H1 (cell line): ENCODE measurements at regions not wholly inside any gene's neighbourhood (a gene's known extent, or its start where the extent isn't known, plus 50 kb on each side); places are given as distances from the start of the nearest gene placed in this dataset.

Experiments
- CTCF ChIA-PET: fragments of 300-600 bp; sonication (Branson Sonifier 250); formaldehyde crosslinking; loops from one replicate; lab custom pipeline; 2021; ENCODE audit not compliant: partially characterized antibody; lab: Charles Lee
- POLR2A ChIA-PET: fragments of 300-600 bp; sonication (Branson Sonifier 250); formaldehyde crosslinking; loops from one replicate; lab custom pipeline; 2021; ENCODE audit warnings: inconsistent platforms; ENCODE audit not compliant: partially characterized antibody; lab: Charles Lee
- DNase-seq, 2 experiments: peaks; one replicate each; pipeline versions ENCODE4 v3.0.0 to v3.0.0-alpha.2; 2010 to 2022; ENCODE audit warnings: low spot score in 2 of 2, low read depth in 1 of 2, mixed read lengths in 1 of 2
- FAIRE-seq: peaks from 2 replicates; lab custom pipeline; 2011; peaks lifted over from hg19 to GRCh38; lab: Jason Lieb, UNC
- H2AFZ ChIP-seq: 2 replicates; pipeline ENCODE4 v1.8.1; 2012; ENCODE audit warnings: low read length, inconsistent platforms
- H2AK5ac ChIP-seq: 2 replicates; pipeline ENCODE4 v1.6.1; 2013; ENCODE audit warnings: low read depth, low read length
- H2BK120ac ChIP-seq: replicated peaks from 2 replicates; pipeline ENCODE3; 2013; ENCODE audit warnings: low read depth, low read length, inconsistent platforms
- H2BK12ac ChIP-seq: 2 replicates; pipeline ENCODE4 v1.6.1; 2013; ENCODE audit warnings: low read depth, low read length
- H2BK15ac ChIP-seq: 2 replicates; pipeline ENCODE4 v1.6.1; 2013; ENCODE audit warnings: low read length
- H2BK20ac ChIP-seq: 2 replicates; pipeline ENCODE4 v1.6.1; 2013; ENCODE audit warnings: low read length
- H2BK5ac ChIP-seq: 2 replicates; pipeline ENCODE4 v1.6.1; 2013; ENCODE audit warnings: low read depth, low read length
- H3K14ac ChIP-seq: 2 replicates; pipeline ENCODE4 v1.6.1; 2013; ENCODE audit warnings: inconsistent platforms; ENCODE audit not compliant: insufficient read length
- H3K18ac ChIP-seq: 2 replicates; pipeline ENCODE4 v1.6.1; 2013; ENCODE audit warnings: low read length; ENCODE audit errors: extremely low read depth
- H3K23ac ChIP-seq: 2 replicates; pipeline ENCODE4 v1.6.1; 2013; ENCODE audit warnings: inconsistent platforms; ENCODE audit not compliant: insufficient read length
- H3K23me2 ChIP-seq: 2 replicates; pipeline ENCODE4 v1.6.1; 2013; ENCODE audit warnings: low read depth, low read length
- H3K27ac ChIP-seq: 2 replicates; pipeline ENCODE4 v1.6.1; 2011; ENCODE audit warnings: low read depth, low read length, inconsistent platforms
- H3K27me3 ChIP-seq, 4 experiments: replicated peaks in 1 of 4; 1 replicate in 1 of 4; 2 replicates in 3 of 4; pipeline versions ENCODE4 v1.6.1 to v1.8.1; 2011 to 2013; ENCODE audit warnings: low read length in 3 of 4, mild to moderate bottlenecking in 3 of 4, inconsistent platforms in 2 of 4, mixed read lengths in 2 of 4, moderate library complexity in 1 of 4; ENCODE audit not compliant: control insufficient read depth in 3 of 4, insufficient read depth in 3 of 4; ENCODE audit errors: extremely low read depth in 1 of 4
- H3K36me3 ChIP-seq, 4 experiments: 2 replicates each; pipeline versions ENCODE4 v1.6.1 to v1.8.1; 2011 to 2013; ENCODE audit warnings: mild to moderate bottlenecking in 4 of 4, low read length in 3 of 4, moderate library complexity in 2 of 4, control low read depth in 1 of 4, inconsistent platforms in 1 of 4; ENCODE audit not compliant: insufficient read depth in 4 of 4, control insufficient read depth in 2 of 4
- H3K4ac ChIP-seq: replicated peaks from 2 replicates; pipeline ENCODE3; 2013; ENCODE audit warnings: low read length, low read depth, mixed read lengths, inconsistent platforms; ENCODE audit not compliant: insufficient read length
- H3K4me1 ChIP-seq, 4 experiments: replicated peaks in 1 of 4; 1 replicate in 1 of 4; 2 replicates in 3 of 4; pipeline versions ENCODE4 v1.6.1 to v1.8.1; 2011 to 2013; ENCODE audit warnings: low read length in 3 of 4, inconsistent platforms in 2 of 4, mixed read lengths in 1 of 4; ENCODE audit not compliant: insufficient read depth in 4 of 4, control insufficient read depth in 3 of 4
- H3K4me2 ChIP-seq, 2 experiments: 2 replicates each; pipeline versions ENCODE4 v1.6.1 to v1.8.1; 2011 to 2013; ENCODE audit warnings: low read depth in 2 of 2, low read length in 2 of 2, control low read depth in 1 of 2, inconsistent platforms in 1 of 2, mild to moderate bottlenecking in 1 of 2; ENCODE audit not compliant: insufficient read depth in 1 of 2
- H3K4me3 ChIP-seq, 4 experiments: fragments of 200-600, 300-600 bp in 1 of 4; sonication (generic), shearing (Covaris generic), sonication (Bioruptor Twin) in 1 of 4; 2 replicates each; pipeline versions ENCODE4 v1.5.1 to v1.8.1; 2011 to 2016; ENCODE audit warnings: low read length in 4 of 4, low read depth in 3 of 4, control low read depth in 2 of 4, inconsistent platforms in 2 of 4, mild to moderate bottlenecking in 2 of 4, mixed read lengths in 1 of 4, moderate library complexity in 1 of 4; ENCODE audit not compliant: insufficient read depth in 2 of 4; ENCODE audit errors: extremely low read depth in 1 of 4
- H3K56ac ChIP-seq: replicated peaks from 2 replicates; pipeline ENCODE3; 2013; ENCODE audit warnings: low read depth, mild to moderate bottlenecking, mixed read lengths, low read length, inconsistent platforms; ENCODE audit not compliant: insufficient read length
- H3K79me1 ChIP-seq: 2 replicates; pipeline ENCODE4 v1.6.1; 2013; ENCODE audit warnings: low read depth, low read length, control low read depth
- H3K79me2 ChIP-seq, 2 experiments: 2 replicates each; pipeline versions ENCODE4 v1.6.1 to v1.8.1; 2012 to 2013; ENCODE audit warnings: low read length in 2 of 2, mild to moderate bottlenecking in 2 of 2, inconsistent platforms in 1 of 2; ENCODE audit not compliant: insufficient read depth in 2 of 2, control insufficient read depth in 1 of 2
- H3K9ac ChIP-seq, 4 experiments: replicated peaks in 1 of 4; 1 replicate in 1 of 4; 2 replicates in 3 of 4; pipeline versions ENCODE4 v1.6.1 to v1.8.1; 2011 to 2013; ENCODE audit warnings: low read depth in 3 of 4, low read length in 3 of 4, control low read depth in 2 of 4, mild to moderate bottlenecking in 2 of 4, moderate library complexity in 2 of 4, inconsistent platforms in 1 of 4; ENCODE audit errors: extremely low read depth in 1 of 4
- H3K9me3 ChIP-seq, 2 experiments: 2 replicates each; pipeline versions ENCODE4 v1.6.1 to v1.8.1; 2012 to 2013; ENCODE audit warnings: mild to moderate bottlenecking in 2 of 2, moderate library complexity in 2 of 2, control low read depth in 1 of 2, inconsistent platforms in 1 of 2, low read depth in 1 of 2, low read length in 1 of 2, mixed read lengths in 1 of 2; ENCODE audit not compliant: insufficient read depth in 2 of 2
- H4K20me1 ChIP-seq, 2 experiments: replicated peaks in 1 of 2; 2 replicates each; pipeline versions ENCODE3 to v1.8.1; 2011 to 2013; ENCODE audit warnings: inconsistent platforms in 2 of 2, low read length in 2 of 2, mild to moderate bottlenecking in 1 of 2; ENCODE audit not compliant: insufficient read depth in 2 of 2, control insufficient read depth in 1 of 2
- H4K5ac ChIP-seq: 2 replicates; pipeline ENCODE4 v1.6.1; 2013; ENCODE audit warnings: low read length, low read depth, mixed read lengths, inconsistent platforms; ENCODE audit not compliant: insufficient read length
- H4K8ac ChIP-seq: 2 replicates; pipeline ENCODE4 v1.8.0; 2013; ENCODE audit warnings: mild to moderate bottlenecking, moderate library complexity, low read length, inconsistent platforms; ENCODE audit not compliant: insufficient read depth; ENCODE audit errors: extremely low read depth
- H4K91ac ChIP-seq: replicated peaks from 2 replicates; pipeline ENCODE3; 2013; ENCODE audit warnings: low read length, mixed read lengths, inconsistent platforms; ENCODE audit not compliant: insufficient read length
- CHD2 ChIP-seq: IDR thresholded peaks from 2 replicates; pipeline ENCODE4 v1.6.1; 2012; ENCODE audit warnings: low read length, improper control_type of control experiment
- HDAC2 ChIP-seq, 2 experiments: fragments of 300-600 bp in 1 of 2; sonication (generic) in 1 of 2; IDR thresholded peaks; 2 replicates each; pipeline ENCODE4 v1.6.1; 2011 to 2012; ENCODE audit warnings: low read depth in 2 of 2, low read length in 2 of 2, mild to moderate bottlenecking in 2 of 2, moderate library complexity in 2 of 2, borderline replicate concordance in 1 of 2, inconsistent platforms in 1 of 2
- RBBP5 ChIP-seq: IDR thresholded peaks from 2 replicates; pipeline ENCODE4 v1.7.1; 2012; ENCODE audit warnings: low read depth, mild to moderate bottlenecking, inconsistent platforms, low read length, moderate library complexity, borderline replicate concordance
- SP2 ChIP-seq: IDR thresholded peaks from 2 replicates; pipeline ENCODE4 v1.6.1; 2012; ENCODE audit warnings: mild to moderate bottlenecking, low read length, inconsistent platforms
- SUZ12 ChIP-seq: fragments of 200-600 bp; sonication (generic); IDR thresholded peaks from 2 replicates; pipeline ENCODE4 v1.6.1; 2012; ENCODE audit warnings: mild to moderate bottlenecking, inconsistent platforms, low read length, moderate library complexity, mixed read lengths
- ZNF274 ChIP-seq: IDR thresholded peaks from 2 replicates; pipeline ENCODE4 v1.7.0; 2012; ENCODE audit warnings: low read length, borderline replicate concordance; ENCODE audit errors: extremely low read depth
- WGBS, 2 experiments: shearing (Covaris generic) in 1 of 2; methylation state at CpG; one replicate each; pipeline versions ENCODE4 v1.1.6 to v1.1.7; 2013 to 2015; ENCODE audit warnings: low lambda C conversion rate in 2 of 2, mixed read lengths in 2 of 2, inconsistent platforms in 1 of 2, low coverage in 1 of 2, missing lambda C conversion rate in 1 of 2; ENCODE audit not compliant: insufficient replicate concordance in 2 of 2, insufficient coverage in 1 of 2, insufficient read length in 1 of 2; ENCODE audit errors: extremely low coverage in 1 of 2, missing lambda C conversion rate in 1 of 2; 5-methylcytosine and 5-hydroxymethylcytosine counted together

DNA sequence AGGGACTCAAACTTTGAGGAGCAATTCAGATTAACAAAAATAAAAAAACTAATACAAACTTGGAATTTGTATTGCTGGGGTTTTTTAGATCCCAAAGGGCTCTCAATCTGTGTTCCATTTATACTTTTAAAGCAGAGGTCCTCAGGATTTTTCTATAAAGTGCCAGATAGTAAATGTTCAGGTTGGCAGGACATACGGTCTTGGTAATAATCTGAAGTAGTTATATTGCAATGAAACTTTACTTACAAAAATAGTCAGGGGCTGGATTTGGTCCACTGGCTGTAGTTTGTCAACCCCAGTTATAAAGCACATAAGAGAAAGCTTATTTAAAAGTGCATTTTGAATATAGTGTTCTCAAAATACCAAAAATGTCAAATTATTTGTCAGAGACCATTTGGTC, 164.1 kb upstream of the CTSO start:
- WGBS, 2 experiments: 55% methylated on average over 1 of the region's 1 CpG; no CpG with 5 or more reads in 1 of the 2 experiments
- FAIRE-seq (no peak), DNase-seq (no peak)
- Histone ChIP-seq H2BK15ac (no peak overlapping the region), H4K91ac (no peak overlapping the region), H3K4me2 (no peak overlapping the region), H3K79me2 (no peaks in the 10 kb centered on the region), H3K23ac (no peak overlapping the region), H3K23me2 (no peaks in the 10 kb centered on the region), H4K20me1 (no peaks in the 10 kb centered on the region), H2BK120ac (no peak overlapping the region), H2BK20ac (no peak overlapping the region), H3K18ac (no peak overlapping the region), H3K79me1 (no peaks in the 10 kb centered on the region), H2BK5ac (no peak overlapping the region), H3K4me1 (no peaks in the 10 kb centered on the region), H2BK12ac (no peak overlapping the region), H4K5ac (no peak overlapping the region), H3K4me3 (no peak overlapping the region), H2AFZ (no peak overlapping the region), H3K56ac (no peak overlapping the region), H3K27me3 (no peaks in the 10 kb centered on the region), H3K36me3 (no peaks in the 10 kb centered on the region), H3K9me3 (no peaks in the 10 kb centered on the region), H3K4ac (no peak overlapping the region), H2AK5ac (no peak overlapping the region), H4K8ac (no peak overlapping the region), H3K27ac (no peak overlapping the region), H3K14ac (no peak overlapping the region), H3K9ac (no peak overlapping the region)
- ChIA-PET POLR2A (no interaction called here), CTCF (interaction anchor here (0.7 to 0.9 kb wide), 2 partner anchors 9 to 331 kb away, joined by 3 to 4 read pairs; no protein-coding TSS in a partner anchor)
- TF ChIP-seq ZNF274: no peak
- TF ChIP-seq SP2: no peak
- TF ChIP-seq SUZ12: no peak
- no peak for TF ChIP-seq RBBP5
- no peak for TF ChIP-seq HDAC2 (IDR thresholded peaks at IDR 0.05; ENCODE audit: borderline replicate concordance in 1 of 2, low read depth in 2 of 2, low read length in 2 of 2)
- no peak for TF ChIP-seq CHD2
